ENCODE measurements at regions not wholly inside any gene's neighbourhood (a gene's known extent, or its start where the extent isn't known, plus 50 kb on each side); places are given as distances from the start of the nearest gene placed in this dataset.

DNA sequence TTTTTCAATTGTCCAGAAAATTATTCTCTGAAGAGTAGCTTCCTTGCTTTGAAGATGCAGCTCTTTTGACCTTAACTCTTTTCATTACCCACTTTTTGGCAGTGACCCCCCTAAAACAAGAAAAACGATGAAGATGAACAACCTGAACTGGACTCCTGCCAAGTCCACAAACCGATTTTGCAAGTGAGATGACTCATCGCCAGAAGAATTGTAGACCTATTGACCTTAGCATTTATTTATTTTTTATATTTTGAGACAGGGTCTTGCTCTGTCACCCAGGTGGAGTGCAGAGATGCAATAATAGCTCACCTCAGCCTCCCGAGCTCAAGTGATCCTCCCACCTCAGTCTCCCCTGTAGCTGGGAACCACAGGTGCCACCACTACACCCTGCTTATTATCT is 859.2 kb downstream of the GATA3 start:
- Histone ChIP-seq H2BK5ac (ENCODE audit: low read length) (no peak overlapping the region), H3K9ac (ENCODE audit: low read depth, low read length, poor library complexity) (no peak overlapping the region), H2BK12ac (ENCODE audit: low read length) (no peak overlapping the region), H3K4me2 (ENCODE audit: insufficient read depth, low read length, poor library complexity, severe bottlenecking) (no peak overlapping the region), H3K14ac (ENCODE audit: low read length) (no peak overlapping the region), H3K36me3 (replicated peaks in 1 of 2; ENCODE audit: control insufficient read depth in 2 of 2, insufficient read depth in 2 of 2, low read length in 2 of 2) (no peaks in the 10 kb centered on the region), H3K4me1 (ENCODE audit: control insufficient read depth in 2 of 2, insufficient read depth in 1 of 2, low read depth in 1 of 2, low read length in 2 of 2) (no peaks in the 10 kb centered on the region), H4K8ac (ENCODE audit: low read depth, low read length) (no peak overlapping the region), H3K27me3 (ENCODE audit: control insufficient read depth in 3 of 3, insufficient read depth in 3 of 3, low read depth in 1 of 3, low read length in 3 of 3) (no peaks in the 10 kb centered on the region), H2BK15ac (ENCODE audit: low read length) (no peak overlapping the region), H3K9me3 (replicated peaks in 1 of 2; ENCODE audit: control insufficient read depth in 2 of 2, insufficient read depth in 1 of 2, low read depth in 1 of 2, low read length in 2 of 2) (no peaks in the 10 kb centered on the region), H3K27ac (replicated peaks; ENCODE audit: low read length) (no peak overlapping the region), H3K4me3 (ENCODE audit: low read length in 2 of 2) (no peak overlapping the region), H3K23ac (ENCODE audit: low read depth, low read length, poor library complexity) (no peak overlapping the region), H4K91ac (ENCODE audit: low read depth, low read length, poor library complexity) (no peak overlapping the region), H2AK5ac (ENCODE audit: low read depth, low read length) (no peak overlapping the region), H3K79me1 (ENCODE audit: low read depth, low read length) (no peaks in the 10 kb centered on the region), H3K4ac (ENCODE audit: low read length) (no peak overlapping the region), H3K18ac (ENCODE audit: low read length) (no peak overlapping the region), H2BK120ac (ENCODE audit: low read depth, low read length) (no peak overlapping the region), H2AFZ (ENCODE audit: low read length) (no peak overlapping the region)
- no CpG with 5 or more reads among the region's 4 CpGs for WGBS, 2 donors (ENCODE audit: extremely low coverage in 2 of 2, insufficient read length in 2 of 2, insufficient replicate concordance in 1 of 2)
- no peak for DNase-seq (ENCODE audit: low spot score)

DNA sequence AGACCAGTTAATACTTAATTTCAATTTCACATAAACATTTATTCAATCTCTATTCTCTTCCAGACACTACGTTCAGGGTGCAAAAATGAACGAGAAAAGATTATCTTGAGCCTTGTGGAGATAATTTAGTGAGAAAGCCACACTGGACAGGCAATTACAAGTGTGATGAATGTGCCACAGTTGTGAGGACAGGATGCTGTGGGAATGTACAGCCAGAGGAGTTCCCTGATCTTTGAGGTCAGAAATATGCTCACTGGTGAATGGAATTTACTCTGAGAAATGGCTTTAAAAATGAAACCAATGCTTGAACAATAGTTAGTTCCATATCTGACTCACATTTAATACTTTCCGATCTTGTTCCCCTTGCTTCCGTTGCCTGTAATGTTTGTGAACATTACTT is 864.8 kb downstream of the GATA3 start:
- H3K9ac ChIP-seq (ENCODE audit: low read depth, low read length, poor library complexity), result no peak overlapping the region
- H2AK5ac ChIP-seq (ENCODE audit: low read depth, low read length), result no peak overlapping the region
- H3K18ac ChIP-seq (ENCODE audit: low read length), result no peak overlapping the region
- H3K79me1 ChIP-seq (ENCODE audit: low read depth, low read length), result no peaks in the 10 kb centered on the region
- no peaks in the 10 kb centered on the region for H3K4me1 ChIP-seq (ENCODE audit: control insufficient read depth in 2 of 2, insufficient read depth in 1 of 2, low read depth in 1 of 2, low read length in 2 of 2)
- DNase-seq (ENCODE audit: low spot score), result no peak
- H3K4ac ChIP-seq (ENCODE audit: low read length), result no peak overlapping the region
- no peak overlapping the region for H2BK15ac ChIP-seq (ENCODE audit: low read length)
- no peak overlapping the region for H2BK5ac ChIP-seq (ENCODE audit: low read length)
- no peaks in the 10 kb centered on the region for H3K36me3 ChIP-seq (replicated peaks in 1 of 2; ENCODE audit: control insufficient read depth in 2 of 2, insufficient read depth in 2 of 2, low read length in 2 of 2)
- no peak overlapping the region for H4K91ac ChIP-seq (ENCODE audit: low read depth, low read length, poor library complexity)
- H2BK120ac ChIP-seq (ENCODE audit: low read depth, low read length), result no peak overlapping the region
- H3K27me3 ChIP-seq (ENCODE audit: control insufficient read depth in 3 of 3, insufficient read depth in 3 of 3, low read depth in 1 of 3, low read length in 3 of 3), result no peaks in the 10 kb centered on the region
- no peak overlapping the region for H3K14ac ChIP-seq (ENCODE audit: low read length)
- WGBS, 2 donors (ENCODE audit: extremely low coverage in 2 of 2, insufficient read length in 2 of 2, insufficient replicate concordance in 1 of 2), result no CpG with 5 or more reads among the region's 4 CpGs
- no peak overlapping the region for H3K27ac ChIP-seq (replicated peaks; ENCODE audit: low read length)
- no peak overlapping the region for H2AFZ ChIP-seq (ENCODE audit: low read length)
- no peaks in the 10 kb centered on the region for H3K9me3 ChIP-seq (replicated peaks in 1 of 2; ENCODE audit: control insufficient read depth in 2 of 2, insufficient read depth in 1 of 2, low read depth in 1 of 2, low read length in 2 of 2)
- no peak overlapping the region for H2BK12ac ChIP-seq (ENCODE audit: low read length)
- H3K4me2 ChIP-seq (ENCODE audit: insufficient read depth, low read length, poor library complexity, severe bottlenecking), result no peak overlapping the region
- no peak overlapping the region for H3K23ac ChIP-seq (ENCODE audit: low read depth, low read length, poor library complexity)
- no peak overlapping the region for H4K8ac ChIP-seq (ENCODE audit: low read depth, low read length)
- no peak overlapping the region for H3K4me3 ChIP-seq (ENCODE audit: low read length in 2 of 2)

DNA sequence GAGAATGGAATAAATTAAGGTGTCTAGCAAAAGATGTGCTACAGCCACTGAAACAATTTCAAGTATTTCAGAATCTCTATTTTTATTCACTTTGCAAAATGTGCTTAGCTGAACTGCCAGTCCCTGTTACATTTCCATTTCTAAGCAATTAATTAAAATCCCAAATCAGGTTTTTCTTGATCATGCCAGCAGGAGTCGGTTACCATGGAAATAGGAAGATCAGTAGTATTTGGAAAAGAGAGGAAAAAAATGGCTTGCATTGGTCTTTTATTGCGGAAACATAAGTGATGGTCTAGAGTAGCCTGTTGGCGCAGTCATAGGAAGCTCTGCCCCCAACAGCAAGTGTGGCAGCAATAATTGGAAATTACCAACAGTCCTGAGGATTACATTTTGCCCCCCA is 867.1 kb downstream of the GATA3 start:
- Histone ChIP-seq H3K18ac (ENCODE audit: low read length) (no peak overlapping the region), H3K4ac (ENCODE audit: low read length) (no peak overlapping the region), H2BK5ac (ENCODE audit: low read length) (no peak overlapping the region), H2AK5ac (ENCODE audit: low read depth, low read length) (no peak overlapping the region), H3K9me3 (replicated peaks in 1 of 2; ENCODE audit: control insufficient read depth in 2 of 2, insufficient read depth in 1 of 2, low read depth in 1 of 2, low read length in 2 of 2) (no peaks in the 10 kb centered on the region), H3K27me3 (ENCODE audit: control insufficient read depth in 3 of 3, insufficient read depth in 3 of 3, low read depth in 1 of 3, low read length in 3 of 3) (no peaks in the 10 kb centered on the region), H2BK12ac (ENCODE audit: low read length) (no peak overlapping the region), H3K36me3 (replicated peaks in 1 of 2; ENCODE audit: control insufficient read depth in 2 of 2, insufficient read depth in 2 of 2, low read length in 2 of 2) (no peaks in the 10 kb centered on the region), H3K14ac (ENCODE audit: low read length) (no peak overlapping the region), H2BK15ac (ENCODE audit: low read length) (no peak overlapping the region), H3K79me1 (ENCODE audit: low read depth, low read length) (no peaks in the 10 kb centered on the region), H3K4me2 (ENCODE audit: insufficient read depth, low read length, poor library complexity, severe bottlenecking) (no peak overlapping the region), H3K9ac (ENCODE audit: low read depth, low read length, poor library complexity) (no peak overlapping the region), H3K4me3 (ENCODE audit: low read length in 2 of 2) (no peak overlapping the region), H3K23ac (ENCODE audit: low read depth, low read length, poor library complexity) (no peak overlapping the region), H3K27ac (replicated peaks; ENCODE audit: low read length) (no peak overlapping the region), H2BK120ac (ENCODE audit: low read depth, low read length) (no peak overlapping the region), H3K4me1 (ENCODE audit: control insufficient read depth in 2 of 2, insufficient read depth in 1 of 2, low read depth in 1 of 2, low read length in 2 of 2) (no peaks in the 10 kb centered on the region), H4K91ac (ENCODE audit: low read depth, low read length, poor library complexity) (no peak overlapping the region), H4K8ac (ENCODE audit: low read depth, low read length) (no peak overlapping the region), H2AFZ (ENCODE audit: low read length) (no peak overlapping the region)
- WGBS, 2 donors (ENCODE audit: extremely low coverage in 2 of 2, insufficient read length in 2 of 2, insufficient replicate concordance in 1 of 2), result no CpG with 5 or more reads among the region's 3 CpGs
- DNase-seq (ENCODE audit: low spot score), result no peak

- Histone ChIP-seq H3K79me1 (ENCODE audit: low read depth, low read length) (no peaks in the 10 kb centered on the region), H2BK12ac (ENCODE audit: low read length) (no peak overlapping the region), H3K27ac (replicated peaks; ENCODE audit: low read length) (no peak overlapping the region), H2BK5ac (ENCODE audit: low read length) (no peak overlapping the region), H4K91ac (ENCODE audit: low read depth, low read length, poor library complexity) (no peak overlapping the region), H3K27me3 (ENCODE audit: control insufficient read depth in 3 of 3, insufficient read depth in 3 of 3, low read depth in 1 of 3, low read length in 3 of 3) (no peaks in the 10 kb centered on the region), H3K4me2 (ENCODE audit: insufficient read depth, low read length, poor library complexity, severe bottlenecking) (no peak overlapping the region), H3K18ac (ENCODE audit: low read length) (no peak overlapping the region), H3K4me1 (ENCODE audit: control insufficient read depth in 2 of 2, insufficient read depth in 1 of 2, low read depth in 1 of 2, low read length in 2 of 2) (no peaks in the 10 kb centered on the region), H2BK120ac (ENCODE audit: low read depth, low read length) (no peak overlapping the region), H3K9me3 (replicated peaks in 1 of 2; ENCODE audit: control insufficient read depth in 2 of 2, insufficient read depth in 1 of 2, low read depth in 1 of 2, low read length in 2 of 2) (no peaks in the 10 kb centered on the region), H3K4ac (ENCODE audit: low read length) (no peak overlapping the region), H3K36me3 (replicated peaks in 1 of 2; ENCODE audit: control insufficient read depth in 2 of 2, insufficient read depth in 2 of 2, low read length in 2 of 2) (no peaks in the 10 kb centered on the region), H2AFZ (ENCODE audit: low read length) (no peak overlapping the region), H3K9ac (ENCODE audit: low read depth, low read length, poor library complexity) (no peak overlapping the region), H4K8ac (ENCODE audit: low read depth, low read length) (no peak overlapping the region), H3K23ac (ENCODE audit: low read depth, low read length, poor library complexity) (no peak overlapping the region), H2AK5ac (ENCODE audit: low read depth, low read length) (no peak overlapping the region), H3K4me3 (ENCODE audit: low read length in 2 of 2) (no peak overlapping the region), H2BK15ac (ENCODE audit: low read length) (no peak overlapping the region), H3K14ac (ENCODE audit: low read length) (no peak overlapping the region)
- no peak for DNase-seq (ENCODE audit: low spot score)
- no CpG with 5 or more reads among the region's 1 CpG for WGBS, 2 donors (ENCODE audit: extremely low coverage in 2 of 2, insufficient read length in 2 of 2, insufficient replicate concordance in 1 of 2)
Measured at GRCh38 chr10:8923096-8923495, 868.6 kb downstream of the GATA3 start.

Measured in neuronal stem cell (in vitro differentiated cells).